ENCODE measurements at regions not wholly inside any gene's neighbourhood (a gene's known extent, or its start where the extent isn't known, plus 50 kb on each side); places are given as distances from the start of the nearest gene placed in this dataset.

DNA sequence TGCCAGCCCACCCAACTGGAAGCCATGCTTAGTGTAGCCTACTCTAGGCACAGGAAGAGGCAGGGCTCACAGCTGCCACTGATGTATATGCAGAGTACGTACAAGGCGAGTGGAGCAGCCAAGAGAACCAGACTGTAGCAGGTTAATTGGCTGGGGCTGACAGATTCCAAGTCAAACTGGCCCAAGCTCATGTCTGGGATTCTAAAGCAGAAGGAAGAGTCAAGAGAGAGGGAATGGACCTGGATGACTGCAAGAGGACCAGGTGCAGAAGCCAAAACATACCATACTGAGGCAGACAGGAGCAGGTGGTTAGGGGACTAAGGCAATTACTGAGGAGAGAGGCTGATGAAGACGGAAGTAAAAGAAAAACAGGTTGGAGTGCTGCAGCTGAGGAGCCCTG lies 51.3 kb upstream of the LRRN2 start:
- no peak for DNase-seq

DNA sequence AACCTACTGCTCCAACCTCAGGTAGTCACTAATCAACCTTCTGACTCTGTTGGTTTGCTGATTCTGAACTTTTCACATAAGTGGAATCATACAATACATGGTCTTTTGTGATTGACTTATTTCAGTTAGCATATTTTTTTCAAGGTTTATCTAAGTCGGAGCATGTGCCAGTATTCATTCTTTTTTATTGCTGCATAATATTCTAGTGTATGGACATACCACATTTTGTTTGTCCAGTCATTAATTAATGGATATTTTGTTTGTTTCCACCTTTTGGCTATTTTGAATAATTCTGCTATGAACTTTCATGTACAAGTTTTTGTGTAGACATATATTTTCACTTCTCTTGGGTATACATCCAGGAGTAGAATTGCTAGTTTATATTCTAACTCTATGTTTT lies 53.0 kb upstream of the LRRN2 start:
- no peak for DNase-seq

DNA sequence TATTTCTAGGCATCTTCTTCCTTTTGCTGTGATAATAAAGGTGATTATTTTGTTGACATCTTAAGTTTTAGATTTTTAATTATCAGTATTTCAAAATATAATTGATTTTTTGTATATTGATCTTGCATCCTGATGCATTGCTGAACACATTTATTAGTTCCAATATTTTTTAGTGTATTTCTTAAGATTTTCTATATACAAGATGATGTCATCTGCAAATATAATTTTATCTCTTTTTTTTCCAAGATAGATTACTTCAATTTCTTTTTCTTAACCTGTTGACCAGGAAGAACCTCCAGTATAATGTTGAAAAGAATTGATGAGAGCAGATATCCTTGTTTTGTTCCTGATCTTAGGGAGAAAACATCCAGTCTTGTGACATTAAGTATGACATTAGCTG lies 54.8 kb upstream of the LRRN2 start:
- no peak for DNase-seq

DNA sequence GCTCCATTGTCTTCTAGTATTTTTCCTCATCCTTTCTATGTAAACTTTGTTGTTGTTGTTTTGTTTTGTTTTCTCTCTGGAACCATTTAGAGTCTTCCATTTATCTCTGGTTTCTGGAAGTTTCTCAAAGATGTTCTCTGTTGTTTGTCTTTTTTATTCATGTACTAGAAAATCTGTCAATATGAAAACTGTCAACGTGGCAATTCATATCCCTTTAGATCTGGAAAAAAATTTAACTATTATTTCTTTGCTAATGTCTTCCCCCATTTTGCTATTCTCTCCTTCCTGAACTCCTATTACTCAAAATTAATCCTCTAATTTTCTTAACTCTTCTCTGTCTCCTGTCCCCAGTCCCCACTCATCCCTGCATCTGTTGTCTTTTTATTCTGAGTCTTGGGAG lies 55.9 kb upstream of the LRRN2 start:
- no peak for DNase-seq

DNA sequence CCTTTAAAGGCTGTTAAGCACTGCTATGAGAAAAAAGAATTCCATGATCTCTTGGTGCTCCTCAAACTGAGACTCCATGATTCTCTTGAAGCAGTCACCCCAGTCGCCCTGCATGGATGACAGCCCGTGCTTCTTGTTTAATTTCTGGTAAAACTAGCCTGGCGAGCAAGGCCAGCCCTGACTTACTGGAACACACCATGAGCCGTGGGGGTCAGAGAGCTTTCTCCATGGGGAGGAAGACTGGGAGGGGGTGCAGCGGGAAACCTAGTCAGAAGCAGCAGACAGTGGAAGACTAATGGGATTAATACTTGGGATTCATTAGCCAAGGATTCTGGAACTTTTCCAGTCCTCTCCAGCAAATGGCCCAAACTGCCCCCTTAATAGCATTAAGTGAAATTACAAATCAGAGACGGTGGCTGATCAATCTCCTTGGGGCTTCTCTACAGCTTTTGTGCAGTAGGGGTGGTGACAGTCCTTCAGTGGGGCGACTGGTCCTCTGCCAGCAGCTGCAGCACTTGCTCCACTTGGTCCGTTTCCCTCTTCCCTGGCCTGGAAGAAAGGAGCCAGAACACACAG lies 57.2 kb upstream of the LRRN2 start:
- no peak for DNase-seq

- no peak for DNase-seq
Measured at GRCh38 chr1:204744107-204744779, 58.7 kb upstream of the LRRN2 start.

- no peak for DNase-seq
Measured at GRCh38 chr1:204746838-204747442, 61.4 kb upstream of the LRRN2 start.

- no peak for DNase-seq
Measured at GRCh38 chr1:204751480-204751879, 65.9 kb upstream of the LRRN2 start.

- DNase-seq, result no peak
Measured at GRCh38 chr1:204751883-204752687, 66.5 kb upstream of the LRRN2 start.

DNA sequence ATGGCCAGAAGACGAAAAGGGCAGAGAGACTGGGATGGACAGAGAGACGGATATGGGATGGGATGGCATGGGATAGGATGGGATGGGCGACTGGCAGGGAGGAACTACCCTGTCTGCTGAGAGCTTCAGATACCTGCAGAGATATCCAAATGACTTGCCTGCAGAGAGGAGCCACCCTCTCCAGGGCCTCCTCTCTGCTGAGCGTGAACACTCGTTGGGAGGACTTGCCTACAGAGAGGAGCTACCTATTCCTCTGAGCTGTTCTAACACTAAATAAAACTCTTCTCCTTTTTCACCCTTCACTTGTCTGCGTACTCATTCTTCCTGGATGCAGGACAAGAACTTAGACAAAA lies 67.1 kb upstream of the LRRN2 start:
- no peak for DNase-seq

GRCh38 chr1:204754821-204755220 lies 69.3 kb upstream of the LRRN2 start:
- DNase-seq, result no peak

DNA sequence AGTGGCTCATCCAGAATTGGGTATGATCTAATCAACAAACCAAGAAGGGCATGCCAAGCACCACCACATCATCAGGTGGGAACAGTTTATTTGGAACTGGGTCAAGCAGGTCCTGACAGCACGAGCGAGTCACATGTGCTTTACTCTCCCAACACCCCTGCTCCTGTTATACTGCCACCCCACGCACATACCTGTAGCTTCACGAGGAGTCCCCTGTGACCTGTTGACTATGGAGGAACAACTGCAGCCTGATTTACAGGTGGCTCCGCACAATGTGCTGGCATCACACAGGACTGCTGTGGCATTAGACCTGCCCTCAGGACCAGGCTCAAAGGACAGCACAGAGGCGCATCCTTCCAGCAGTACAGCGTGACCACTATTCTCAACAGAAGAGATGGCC lies 70.8 kb upstream of the LRRN2 start:
- no peak for DNase-seq

DNA sequence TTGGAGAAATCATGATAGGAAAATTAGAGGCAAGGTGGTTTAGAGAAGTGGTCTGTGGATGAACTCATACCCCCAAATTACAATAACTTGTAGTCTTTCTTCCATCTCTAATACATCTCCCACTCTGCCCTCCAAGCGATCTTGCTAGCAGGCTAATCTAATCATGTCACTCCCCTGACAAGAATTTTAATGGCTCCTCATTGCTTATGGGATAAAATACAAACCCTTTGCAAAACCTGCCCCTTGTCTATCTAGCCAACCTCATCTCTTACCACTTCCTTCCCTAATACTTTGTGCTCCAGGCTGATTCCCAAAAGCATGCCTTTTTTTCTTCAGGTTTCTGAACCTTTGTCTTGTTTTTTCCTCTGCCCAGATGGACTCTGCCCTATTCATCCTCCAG lies 71.3 kb upstream of the LRRN2 start:
- no peak for DNase-seq

GRCh38 chr1:204758601-204759000 lies 73.1 kb upstream of the LRRN2 start:
- DNase-seq, result no peak

DNA sequence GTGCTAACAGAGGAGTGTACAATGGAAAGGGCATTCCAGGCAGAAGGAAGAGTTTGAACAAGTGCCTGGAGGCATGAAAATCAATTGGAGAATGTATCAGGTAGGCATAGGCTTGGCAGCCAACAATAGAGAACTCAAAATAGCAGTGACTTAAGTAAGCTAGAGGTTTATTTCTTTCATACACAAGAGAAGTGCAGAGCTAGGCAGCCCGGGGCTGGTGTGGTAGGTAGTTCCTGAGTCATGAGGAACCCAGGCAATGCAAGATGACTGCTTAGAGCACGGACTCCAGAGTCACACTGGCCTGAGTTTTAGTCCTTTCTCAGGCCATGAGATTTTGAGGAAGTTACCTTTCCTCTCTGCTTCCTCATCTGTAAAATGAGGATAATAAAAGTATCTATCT lies 74.8 kb upstream of the LRRN2 start:
- DNase-seq, result no peak

DNA sequence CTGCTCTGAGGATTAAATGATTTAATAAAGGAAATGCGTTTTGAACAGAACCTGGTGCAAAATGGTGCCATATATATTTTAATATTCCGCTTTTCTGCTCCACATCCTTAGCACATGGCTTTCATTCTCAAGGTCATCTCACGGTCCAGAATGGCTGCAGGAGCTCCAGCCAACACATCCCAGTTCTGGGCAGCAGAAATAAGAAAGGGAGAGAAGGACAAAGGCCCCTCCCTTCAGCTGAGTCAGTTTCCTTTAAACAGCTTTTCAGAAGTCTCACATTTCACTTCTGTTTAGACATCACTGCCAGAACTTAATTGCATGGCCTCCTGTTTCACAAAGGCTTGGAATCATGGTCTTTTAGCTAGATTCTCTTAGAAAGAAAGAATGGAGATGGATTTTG lies 75.2 kb upstream of the LRRN2 start:
- no peak for DNase-seq

DNA sequence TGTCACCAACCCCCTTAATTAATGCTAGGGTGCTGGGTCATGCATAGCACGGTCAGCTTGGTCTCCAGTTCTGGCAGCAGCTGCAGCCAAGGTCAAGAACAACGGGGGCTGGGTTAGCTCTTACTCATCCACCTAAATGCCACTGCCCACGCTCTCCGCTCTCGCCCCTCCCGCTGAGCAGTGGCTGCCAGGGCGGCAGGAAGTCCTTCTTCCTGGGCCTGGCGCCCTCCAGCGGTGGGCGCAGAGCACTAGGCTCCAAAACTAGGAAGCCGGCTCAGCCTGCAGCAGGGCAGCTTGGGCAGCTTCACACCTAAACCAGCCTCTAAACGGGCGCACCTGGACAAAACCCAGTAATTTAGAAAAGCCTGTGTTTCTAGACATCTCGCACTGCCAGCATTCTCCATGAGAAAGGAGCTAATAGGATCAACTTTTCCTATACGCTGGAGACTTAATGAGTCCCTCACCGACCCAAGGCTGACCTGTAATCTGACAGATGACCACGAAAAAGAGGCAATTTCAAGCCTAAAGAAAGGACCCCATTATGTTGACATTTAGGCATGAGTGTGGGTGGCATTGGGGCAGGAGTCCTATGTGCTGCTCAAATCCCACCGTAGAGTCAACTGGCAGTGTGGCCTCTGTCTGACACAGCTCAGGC lies 78.4 kb upstream of the LRRN2 start:
- DNase-seq, result peak; percentile 55

DNA sequence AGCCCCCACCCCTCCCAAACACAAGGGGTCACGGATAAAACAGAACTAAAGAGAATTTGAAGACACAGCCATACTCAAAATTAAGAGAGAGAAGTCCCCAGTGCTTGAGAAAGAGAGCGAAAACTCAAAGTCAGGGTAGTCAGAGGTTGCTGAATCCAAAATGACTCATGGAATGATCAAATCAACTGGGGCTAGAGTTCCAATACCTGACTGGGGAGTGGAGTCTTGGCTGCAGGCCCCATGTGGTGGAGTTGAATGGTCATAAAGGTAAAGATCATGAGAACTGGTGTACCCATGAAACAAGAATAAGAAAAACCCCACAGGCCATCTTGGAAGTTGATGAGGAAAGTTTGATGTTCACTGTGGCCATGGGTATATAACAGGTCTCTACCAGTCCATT lies 84.5 kb upstream of the LRRN2 start:
- DNase-seq, result no peak

- no peak for DNase-seq
Measured at GRCh38 chr1:204771358-204771757, 85.8 kb upstream of the LRRN2 start.

DNA sequence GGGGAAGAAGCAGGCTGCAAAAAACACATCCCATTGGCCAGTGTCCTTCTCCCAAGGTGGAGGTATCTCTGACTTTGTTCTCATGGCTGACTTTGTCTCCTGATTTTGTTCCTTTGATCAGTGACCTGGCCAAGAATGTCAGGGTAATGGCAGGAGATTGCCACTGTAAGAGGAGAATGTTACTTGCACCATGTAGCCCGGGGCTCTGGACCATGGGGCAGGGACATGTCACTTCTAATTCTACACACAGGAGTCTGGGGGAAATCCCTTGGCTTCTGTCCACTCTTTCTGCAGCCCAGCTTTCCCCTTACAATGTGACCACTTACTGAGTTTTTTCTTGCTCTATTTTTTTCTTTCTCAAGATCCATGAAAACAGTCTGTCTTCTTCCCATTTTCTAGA lies 87.7 kb upstream of the LRRN2 start:
- no peak for DNase-seq

- DNase-seq, result no peak
Measured at GRCh38 chr1:204775546-204775945, 90.0 kb upstream of the LRRN2 start.

- no peak for DNase-seq
Measured at GRCh38 chr1:204777591-204777990, 92.1 kb upstream of the LRRN2 start.

DNA sequence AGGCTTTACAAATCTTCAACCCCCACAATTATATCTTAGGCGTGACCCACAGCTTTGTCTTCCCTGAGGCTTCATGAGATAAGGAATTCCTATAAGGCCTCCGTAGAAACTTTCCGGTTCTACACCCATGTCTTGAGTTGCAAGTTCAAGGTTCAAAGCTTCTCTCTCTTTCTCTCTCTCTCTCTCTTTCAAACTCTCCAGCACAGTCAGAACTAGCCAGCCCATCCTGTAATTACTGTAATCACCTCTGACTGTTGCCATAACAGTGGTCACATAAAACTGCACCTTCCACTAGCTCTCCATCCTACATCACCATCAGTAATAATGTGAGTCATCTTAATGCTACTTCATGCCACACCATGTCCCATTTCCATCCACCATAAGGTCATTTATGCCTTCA lies 90.0 kb upstream of the NFASC start:
- no peak for DNase-seq
